ENCODE measurements at regions not wholly inside any gene's neighbourhood (a gene's known extent, or its start where the extent isn't known, plus 50 kb on each side); places are given as distances from the start of the nearest gene placed in this dataset.

DNA sequence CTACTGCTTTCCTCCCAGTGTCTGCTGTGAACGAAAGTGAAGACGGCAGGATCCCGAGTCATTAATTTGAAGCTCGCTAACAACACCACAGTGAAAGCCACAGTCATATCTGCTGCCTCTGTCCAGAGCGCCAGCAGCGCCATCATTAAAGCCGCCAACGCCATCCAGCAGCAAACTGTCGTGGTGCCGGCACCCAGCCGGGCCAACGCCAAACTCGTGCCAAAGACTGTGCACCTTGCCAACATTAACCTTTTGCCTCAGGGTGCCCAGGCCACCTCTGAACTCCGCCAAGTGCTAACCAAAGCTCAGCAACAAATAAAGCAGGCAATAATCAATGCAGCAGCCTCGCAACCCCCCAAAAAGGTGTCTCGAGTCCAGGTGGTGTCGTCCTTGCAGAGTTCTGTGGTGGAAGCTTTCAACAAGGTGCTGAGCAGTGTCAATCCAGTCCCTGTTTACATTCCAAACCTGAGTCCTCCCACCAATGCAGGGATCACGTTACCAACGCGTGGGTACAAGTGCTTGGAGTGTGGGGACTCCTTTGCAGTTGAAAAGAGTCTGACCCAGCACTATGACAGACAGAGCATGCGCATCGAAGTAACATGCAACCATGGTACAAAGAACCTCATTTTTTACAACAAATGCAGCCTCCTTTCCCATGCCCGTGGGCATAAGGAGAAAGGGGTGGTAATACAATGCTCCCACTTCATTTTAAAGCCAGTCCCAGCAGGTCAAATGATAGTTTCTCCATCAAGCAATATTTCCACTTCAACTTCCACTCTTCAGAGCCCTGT lies 94.8 kb upstream of the KCNMA1 start:
- Histone ChIP-seq H4K20me1 (ENCODE audit: insufficient read depth, low read length) (no peaks in the 10 kb centered on the region), H2AFZ (ENCODE audit: low read length) (no peak overlapping the region), H3K27ac (ENCODE audit: low read depth, low read length, poor library complexity, severe bottlenecking) (no peak overlapping the region), H3K9me2 (ENCODE audit: low read depth, low read length) (no peaks in the 10 kb centered on the region), H3K4me3 (ENCODE audit: low read depth, low read length, poor library complexity, severe bottlenecking) (no peak overlapping the region), H3K4me2 (ENCODE audit: low read length) (no peak overlapping the region), H3K9ac (ENCODE audit: low read length) (no peak overlapping the region), H3K4me1 (ENCODE audit: insufficient read depth, low read length, severe bottlenecking) (no peaks in the 10 kb centered on the region), H3K36me3 (ENCODE audit: insufficient read depth, low read length) (no peaks in the 10 kb centered on the region), H3F3A (ENCODE audit: insufficient read depth, low read length) (no peaks in the 10 kb centered on the region), H3K79me2 (ENCODE audit: insufficient read depth, low read length) (no peaks in the 10 kb centered on the region), H3K9me3 (ENCODE audit: low read length) (no peaks in the 10 kb centered on the region), H3K27me3 (ENCODE audit: insufficient read depth, low read length) (no peaks in the 10 kb centered on the region)
- no peak for TF ChIP-seq EZH2 (IDR thresholded peaks at IDR 0.05; ENCODE audit: borderline replicate concordance, low read length)
- TF ChIP-seq, protein P1, sequence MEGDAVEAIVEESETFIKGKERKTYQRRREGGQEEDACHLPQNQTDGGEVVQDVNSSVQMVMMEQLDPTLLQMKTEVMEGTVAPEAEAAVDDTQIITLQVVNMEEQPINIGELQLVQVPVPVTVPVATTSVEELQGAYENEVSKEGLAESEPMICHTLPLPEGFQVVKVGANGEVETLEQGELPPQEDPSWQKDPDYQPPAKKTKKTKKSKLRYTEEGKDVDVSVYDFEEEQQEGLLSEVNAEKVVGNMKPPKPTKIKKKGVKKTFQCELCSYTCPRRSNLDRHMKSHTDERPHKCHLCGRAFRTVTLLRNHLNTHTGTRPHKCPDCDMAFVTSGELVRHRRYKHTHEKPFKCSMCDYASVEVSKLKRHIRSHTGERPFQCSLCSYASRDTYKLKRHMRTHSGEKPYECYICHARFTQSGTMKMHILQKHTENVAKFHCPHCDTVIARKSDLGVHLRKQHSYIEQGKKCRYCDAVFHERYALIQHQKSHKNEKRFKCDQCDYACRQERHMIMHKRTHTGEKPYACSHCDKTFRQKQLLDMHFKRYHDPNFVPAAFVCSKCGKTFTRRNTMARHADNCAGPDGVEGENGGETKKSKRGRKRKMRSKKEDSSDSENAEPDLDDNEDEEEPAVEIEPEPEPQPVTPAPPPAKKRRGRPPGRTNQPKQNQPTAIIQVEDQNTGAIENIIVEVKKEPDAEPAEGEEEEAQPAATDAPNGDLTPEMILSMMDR (IDR thresholded peaks at IDR 0.05; ENCODE audit: low read length), result no peak

DNA sequence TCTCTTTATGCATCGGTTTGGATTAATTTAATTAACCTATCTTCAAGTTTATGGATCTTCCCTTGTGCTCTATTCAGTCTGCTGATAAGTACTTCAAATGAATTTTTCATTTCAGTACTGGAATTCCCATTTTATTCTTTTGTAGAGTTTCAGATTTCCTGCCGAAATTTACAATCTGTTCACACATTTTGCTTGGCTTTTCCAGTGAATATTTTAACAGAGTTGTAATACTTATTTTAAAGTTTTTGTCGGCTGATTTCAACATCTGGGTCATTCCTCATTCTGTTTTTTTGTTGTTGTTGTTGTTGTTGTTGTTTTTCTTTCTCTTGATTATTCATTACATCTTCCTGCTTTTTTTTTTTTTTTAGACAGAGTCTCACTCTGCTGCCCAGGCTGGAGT lies 89.9 kb upstream of the KCNMA1 start:
- H3F3A ChIP-seq (ENCODE audit: insufficient read depth, low read length), result no peaks in the 10 kb centered on the region
- no peaks in the 10 kb centered on the region for H3K36me3 ChIP-seq (ENCODE audit: insufficient read depth, low read length)
- no peaks in the 10 kb centered on the region for H3K79me2 ChIP-seq (ENCODE audit: insufficient read depth, low read length)
- H2AFZ ChIP-seq (ENCODE audit: low read length), result no peak overlapping the region
- H3K9me3 ChIP-seq (ENCODE audit: low read length), result no peaks in the 10 kb centered on the region
- H3K9me2 ChIP-seq (ENCODE audit: low read depth, low read length), result no peaks in the 10 kb centered on the region
- H3K4me1 ChIP-seq (ENCODE audit: insufficient read depth, low read length, severe bottlenecking), result no peaks in the 10 kb centered on the region
- H3K4me2 ChIP-seq (ENCODE audit: low read length), result no peak overlapping the region
- H3K9ac ChIP-seq (ENCODE audit: low read length), result no peak overlapping the region
- H4K20me1 ChIP-seq (ENCODE audit: insufficient read depth, low read length), result no peaks in the 10 kb centered on the region
- H3K4me3 ChIP-seq (ENCODE audit: low read depth, low read length, poor library complexity, severe bottlenecking), result no peak overlapping the region
- no peaks in the 10 kb centered on the region for H3K27me3 ChIP-seq (ENCODE audit: insufficient read depth, low read length)
- no peak overlapping the region for H3K27ac ChIP-seq (ENCODE audit: low read depth, low read length, poor library complexity, severe bottlenecking)
- TF ChIP-seq, protein P1 (IDR thresholded peaks at IDR 0.05; ENCODE audit: low read length), result no peak
- TF ChIP-seq EZH2 (IDR thresholded peaks at IDR 0.05; ENCODE audit: borderline replicate concordance, low read length), result no peak

DNA sequence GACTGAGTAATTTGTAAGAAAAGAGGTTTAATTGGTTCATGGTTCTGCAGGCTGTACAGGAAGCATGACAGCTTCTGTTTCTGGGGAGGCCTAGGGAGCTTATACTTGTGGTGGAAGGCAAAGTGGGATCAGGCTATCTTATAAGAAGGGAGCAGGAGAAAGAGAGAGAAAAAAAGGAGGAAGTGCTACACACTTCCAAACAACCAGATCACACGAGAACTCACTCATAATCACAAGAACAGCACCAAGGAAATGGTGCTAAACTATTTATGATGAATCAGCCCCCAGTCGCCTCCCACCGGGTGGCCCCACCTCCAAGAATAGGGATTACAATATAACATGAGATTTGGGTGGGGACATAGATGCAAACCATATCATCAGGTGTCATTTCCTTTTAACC lies 89.1 kb upstream of the KCNMA1 start:
- Histone ChIP-seq H3K9ac (ENCODE audit: low read length) (no peak overlapping the region), H2AFZ (ENCODE audit: low read length) (no peak overlapping the region), H3K9me2 (ENCODE audit: low read depth, low read length) (no peaks in the 10 kb centered on the region), H3K4me1 (ENCODE audit: insufficient read depth, low read length, severe bottlenecking) (no peaks in the 10 kb centered on the region), H3K4me3 (ENCODE audit: low read depth, low read length, poor library complexity, severe bottlenecking) (no peak overlapping the region), H3K9me3 (ENCODE audit: low read length) (no peaks in the 10 kb centered on the region), H3K79me2 (ENCODE audit: insufficient read depth, low read length) (no peaks in the 10 kb centered on the region), H3F3A (ENCODE audit: insufficient read depth, low read length) (no peaks in the 10 kb centered on the region), H3K27ac (ENCODE audit: low read depth, low read length, poor library complexity, severe bottlenecking) (no peak overlapping the region), H3K27me3 (ENCODE audit: insufficient read depth, low read length) (no peaks in the 10 kb centered on the region), H4K20me1 (ENCODE audit: insufficient read depth, low read length) (no peaks in the 10 kb centered on the region), H3K4me2 (ENCODE audit: low read length) (no peak overlapping the region), H3K36me3 (ENCODE audit: insufficient read depth, low read length) (no peaks in the 10 kb centered on the region)
- TF ChIP-seq, protein P1 (IDR thresholded peaks at IDR 0.05; ENCODE audit: low read length), result no peak
- no peak for TF ChIP-seq EZH2 (IDR thresholded peaks at IDR 0.05; ENCODE audit: borderline replicate concordance, low read length)

Measured in OCI-LY1 (cell line).